ENCODE measurements at regions not wholly inside any gene's neighbourhood (a gene's known extent, or its start where the extent isn't known, plus 50 kb on each side); places are given as distances from the start of the nearest gene placed in this dataset.

GRCh38 chr16:49057936-49058335, 223.7 kb downstream of the CBLN1 start:
- Histone ChIP-seq H3K4me1 (no peaks in the 10 kb centered on the region), H3K27ac (no peak overlapping the region), H3K4me3 (no peak overlapping the region), H3K27me3 (ENCODE audit: low read depth) (no peaks in the 10 kb centered on the region), H3K9me3 (no peaks in the 10 kb centered on the region), H3K36me3 (no peaks in the 10 kb centered on the region)
- ATAC-seq (no peak), DNase-seq (no peak)
- intact Hi-C loops (cut with DNase I), result no loop called here
- TF ChIP-seq CTCF (IDR thresholded peaks at IDR 0.05), result no peak

GRCh38 chr16:49057391-49057790, 224.2 kb downstream of the CBLN1 start:
- no peaks in the 10 kb centered on the region for H3K9me3 ChIP-seq
- ATAC-seq, result no peak
- H3K4me1 ChIP-seq, result no peaks in the 10 kb centered on the region
- no peaks in the 10 kb centered on the region for H3K27me3 ChIP-seq (ENCODE audit: low read depth)
- intact Hi-C loops (cut with DNase I), result no loop called here
- no peak for DNase-seq
- H3K4me3 ChIP-seq, result no peak overlapping the region
- TF ChIP-seq CTCF (IDR thresholded peaks at IDR 0.05), result no peak
- no peak overlapping the region for H3K27ac ChIP-seq
- H3K36me3 ChIP-seq, result no peaks in the 10 kb centered on the region

GRCh38 chr16:49056546-49056945, 225.1 kb downstream of the CBLN1 start:
- no peaks in the 10 kb centered on the region for H3K27me3 ChIP-seq (ENCODE audit: low read depth)
- no peak for TF ChIP-seq CTCF (IDR thresholded peaks at IDR 0.05)

GRCh38 chr16:49055824-49056545, 225.7 kb downstream of the CBLN1 start:
- Histone ChIP-seq H3K27ac (no peak overlapping the region), H3K9me3 (no peaks in the 10 kb centered on the region), H3K4me1 (no peaks in the 10 kb centered on the region), H3K27me3 (ENCODE audit: low read depth) (no peaks in the 10 kb centered on the region), H3K4me3 (no peak overlapping the region), H3K36me3 (no peaks in the 10 kb centered on the region)
- intact Hi-C loops (cut with DNase I), result no loop called here
- TF ChIP-seq CTCF (IDR thresholded peaks at IDR 0.05), result no peak
- DNase-seq (no peak), ATAC-seq (no peak)

More at GRCh38 chr16:49056546-49056945, 225.1 kb downstream of the CBLN1 start:
- intact Hi-C loops (cut with DNase I), result no loop called here
- DNase-seq (no peak), ATAC-seq (no peak)
- H3K4me3 ChIP-seq, result no peak overlapping the region
- H3K27ac ChIP-seq, result no peak overlapping the region
- H3K9me3 ChIP-seq, result no peaks in the 10 kb centered on the region
- no peaks in the 10 kb centered on the region for H3K4me1 ChIP-seq
- no peaks in the 10 kb centered on the region for H3K36me3 ChIP-seq

- H3K27ac ChIP-seq, result no peak overlapping the region
- no peaks in the 10 kb centered on the region for H3K27me3 ChIP-seq (ENCODE audit: low read depth)
- H3K9me3 ChIP-seq, result no peaks in the 10 kb centered on the region
- no peaks in the 10 kb centered on the region for H3K36me3 ChIP-seq
- H3K4me1 ChIP-seq, result no peaks in the 10 kb centered on the region
- DNase-seq, result no peak
- no peak for ATAC-seq
- intact Hi-C loops (cut with DNase I), result no loop called here
- TF ChIP-seq CTCF (IDR thresholded peaks at IDR 0.05), result no peak
- H3K4me3 ChIP-seq, result no peak overlapping the region
Observed at GRCh38 chr16:49055291-49055690, 226.3 kb downstream of the CBLN1 start.
